ENCODE measurements at regions not wholly inside any gene's neighbourhood (a gene's known extent, or its start where the extent isn't known, plus 50 kb on each side); places are given as distances from the start of the nearest gene placed in this dataset.

- DNase-seq = no peak
Observed at GRCh38 chr18:78151948-78152725, 827.5 kb upstream of the SALL3 start.

- DNase-seq = no peak
Observed at GRCh38 chr18:78153362-78153761, 826.3 kb upstream of the SALL3 start.

- no peak for DNase-seq
Observed at GRCh38 chr18:78154444-78154843, 825.2 kb upstream of the SALL3 start.

- no peak for DNase-seq
Observed at GRCh38 chr18:78154853-78155252, 824.8 kb upstream of the SALL3 start.

GRCh38 chr18:78156466-78156865, 823.2 kb upstream of the SALL3 start:
- no peak for DNase-seq

GRCh38 chr18:78158943-78159342, 820.7 kb upstream of the SALL3 start:
- no peak for DNase-seq

GRCh38 chr18:78159397-78159796, 820.2 kb upstream of the SALL3 start:
- DNase-seq = no peak

GRCh38 chr18:78160961-78161656, 818.5 kb upstream of the SALL3 start:
- DNase-seq = no peak

- no peak for DNase-seq
Observed at GRCh38 chr18:78165525-78165924, 814.1 kb upstream of the SALL3 start.

GRCh38 chr18:78168526-78168925, 811.1 kb upstream of the SALL3 start:
- DNase-seq = no peak

GRCh38 chr18:78169174-78169864, 810.3 kb upstream of the SALL3 start:
- no peak for DNase-seq

GRCh38 chr18:78171954-78172353, 807.7 kb upstream of the SALL3 start:
- no peak for DNase-seq

GRCh38 chr18:78174737-78175136, 804.9 kb upstream of the SALL3 start:
- no peak for DNase-seq

- DNase-seq = no peak
Observed at GRCh38 chr18:78178812-78179211, 800.8 kb upstream of the SALL3 start.

GRCh38 chr18:78180741-78181140, 798.9 kb upstream of the SALL3 start:
- no peak for DNase-seq

- no peak for DNase-seq
Observed at GRCh38 chr18:78183815-78184214, 795.8 kb upstream of the SALL3 start.

- DNase-seq = no peak
Observed at GRCh38 chr18:78191276-78191675, 788.3 kb upstream of the SALL3 start.

GRCh38 chr18:78192054-78192453, 787.6 kb upstream of the SALL3 start:
- DNase-seq = peak; percentile 21

- no peak for DNase-seq
Observed at GRCh38 chr18:78196280-78196679, 783.3 kb upstream of the SALL3 start.

GRCh38 chr18:78199002-78199401, 780.6 kb upstream of the SALL3 start:
- no peak for DNase-seq

- no peak for DNase-seq
Observed at GRCh38 chr18:78199611-78200010, 780.0 kb upstream of the SALL3 start.

GRCh38 chr18:78207942-78208341, 771.7 kb upstream of the SALL3 start:
- peak; percentile 67 for DNase-seq

- DNase-seq = no peak
Observed at GRCh38 chr18:78208461-78208860, 771.2 kb upstream of the SALL3 start.

All from tongue (tissue), 1 donor.